ENCODE measurements at regions not wholly inside any gene's neighbourhood (a gene's known extent, or its start where the extent isn't known, plus 50 kb on each side); places are given as distances from the start of the nearest gene placed in this dataset.

- DNase-seq = no peak
- H3K27ac ChIP-seq (ENCODE audit: low read depth in 1 of 2, low read length in 1 of 2) = no peak overlapping the region
- WGBS, 2 donors = 95% methylated on average over 14 of the region's 14 CpGs
- no peaks in the 10 kb centered on the region for H3K9me3 ChIP-seq (ENCODE audit: control insufficient read depth in 4 of 4, insufficient read depth in 3 of 4, low read length in 3 of 4)
- H3K27me3 ChIP-seq (ENCODE audit: control insufficient read depth in 3 of 3, insufficient read depth in 3 of 3, low read length in 2 of 3) = no peaks in the 10 kb centered on the region
- no peak for ATAC-seq (ENCODE audit: insufficient read depth, low FRiP score)
- H3K4me3 ChIP-seq = no peak overlapping the region
- TF ChIP-seq CTCF (IDR thresholded peaks at IDR 0.05; ENCODE audit: control extremely low read depth, extremely low read depth) = no peak
- no peaks in the 10 kb centered on the region for H3K4me1 ChIP-seq (ENCODE audit: control insufficient read depth in 5 of 5, insufficient read depth in 5 of 5, low read length in 5 of 5)
- no peaks in the 10 kb centered on the region for H3K36me3 ChIP-seq (ENCODE audit: control insufficient read depth in 4 of 4, insufficient read depth in 4 of 4, low read length in 4 of 4)
- H3K9ac ChIP-seq (ENCODE audit: insufficient read depth in 1 of 2, low read length in 2 of 2) = no peak overlapping the region
Observed at GRCh38 chr12:127060933-127061332, 1206.0 kb upstream of the TMEM132C start.

GRCh38 chr12:127063339-127064072, 1203.5 kb upstream of the TMEM132C start:
- Histone ChIP-seq H3K4me3 (no peak overlapping the region), H3K27me3 (ENCODE audit: control insufficient read depth in 3 of 3, insufficient read depth in 3 of 3, low read length in 2 of 3) (no peaks in the 10 kb centered on the region), H3K4me1 (ENCODE audit: control insufficient read depth in 5 of 5, insufficient read depth in 5 of 5, low read length in 5 of 5) (no peaks in the 10 kb centered on the region), H3K36me3 (ENCODE audit: control insufficient read depth in 4 of 4, insufficient read depth in 4 of 4, low read length in 4 of 4) (no peaks in the 10 kb centered on the region), H3K9me3 (ENCODE audit: control insufficient read depth in 4 of 4, insufficient read depth in 3 of 4, low read length in 3 of 4) (no peaks in the 10 kb centered on the region), H3K27ac (ENCODE audit: low read depth in 1 of 2, low read length in 1 of 2) (no peak overlapping the region), H3K9ac (ENCODE audit: insufficient read depth in 1 of 2, low read length in 2 of 2) (no peak overlapping the region)
- ATAC-seq (ENCODE audit: insufficient read depth, low FRiP score) = no peak
- TF ChIP-seq CTCF (IDR thresholded peaks at IDR 0.05; ENCODE audit: control extremely low read depth, extremely low read depth) = no peak
- no peak for DNase-seq
- 76 to 79% methylated on average over 18 of the region's 18 CpGs for whole genome bisulfite sequencing, 2 donors

GRCh38 chr12:127064207-127064606, 1202.8 kb upstream of the TMEM132C start:
- H3K27me3 ChIP-seq (ENCODE audit: control insufficient read depth in 3 of 3, insufficient read depth in 3 of 3, low read length in 2 of 3) = no peaks in the 10 kb centered on the region
- WGBS, 2 donors = 86 to 92% methylated on average over 5 of the region's 5 CpGs
- TF ChIP-seq CTCF (IDR thresholded peaks at IDR 0.05; ENCODE audit: control extremely low read depth, extremely low read depth) = no peak
- H3K9ac ChIP-seq (ENCODE audit: insufficient read depth in 1 of 2, low read length in 2 of 2) = no peak overlapping the region
- H3K36me3 ChIP-seq (ENCODE audit: control insufficient read depth in 4 of 4, insufficient read depth in 4 of 4, low read length in 4 of 4) = no peaks in the 10 kb centered on the region
- no peaks in the 10 kb centered on the region for H3K4me1 ChIP-seq (ENCODE audit: control insufficient read depth in 5 of 5, insufficient read depth in 5 of 5, low read length in 5 of 5)
- no peak for DNase-seq
- no peaks in the 10 kb centered on the region for H3K9me3 ChIP-seq (ENCODE audit: control insufficient read depth in 4 of 4, insufficient read depth in 3 of 4, low read length in 3 of 4)
- ATAC-seq (ENCODE audit: insufficient read depth, low FRiP score) = no peak
- H3K4me3 ChIP-seq = no peak overlapping the region
- H3K27ac ChIP-seq (ENCODE audit: low read depth in 1 of 2, low read length in 1 of 2) = no peak overlapping the region

GRCh38 chr12:127065595-127065994, 1201.4 kb upstream of the TMEM132C start:
- Histone ChIP-seq H3K36me3 (ENCODE audit: control insufficient read depth in 4 of 4, insufficient read depth in 4 of 4, low read length in 4 of 4) (no peaks in the 10 kb centered on the region), H3K4me1 (ENCODE audit: control insufficient read depth in 5 of 5, insufficient read depth in 5 of 5, low read length in 5 of 5) (no peaks in the 10 kb centered on the region), H3K27ac (ENCODE audit: low read depth in 1 of 2, low read length in 1 of 2) (no peak overlapping the region), H3K9me3 (ENCODE audit: control insufficient read depth in 4 of 4, insufficient read depth in 3 of 4, low read length in 3 of 4) (no peaks in the 10 kb centered on the region), H3K4me3 (no peak overlapping the region), H3K9ac (ENCODE audit: insufficient read depth in 1 of 2, low read length in 2 of 2) (no peak overlapping the region), H3K27me3 (ENCODE audit: control insufficient read depth in 3 of 3, insufficient read depth in 3 of 3, low read length in 2 of 3) (no peaks in the 10 kb centered on the region)
- 48 to 68% methylated on average over 1 of the region's 1 CpG for WGBS, 2 donors
- no peak for TF ChIP-seq CTCF (IDR thresholded peaks at IDR 0.05; ENCODE audit: control extremely low read depth, extremely low read depth)
- ATAC-seq (ENCODE audit: insufficient read depth, low FRiP score) (no peak), DNase-seq (no peak)
